Transverse colon (tissue), 4 donors: ENCODE measurements at regions not wholly inside any gene's neighbourhood (a gene's known extent, or its start where the extent isn't known, plus 50 kb on each side); places are given as distances from the start of the nearest gene placed in this dataset.

Experiments
- EP300 ChIP-seq: sonication (generic); formaldehyde crosslinking; IDR thresholded peaks from one replicate; pipeline ENCODE4 v1.6.1; 2017; ENCODE audit warnings: antibody characterized with exemption, low read depth
- POLR2A ChIP-seq: fragments of 450-650 bp; IDR thresholded peaks from one replicate; pipeline ENCODE4 v1.6.1; 2016; ENCODE audit warnings: antibody characterized with exemption, mild to moderate bottlenecking, moderate library complexity
- POLR2AphosphoS5 ChIP-seq, 3 donors: sonication (generic); formaldehyde crosslinking; IDR thresholded peaks; one replicate each; pipeline ENCODE4 v1.6.1; 2016; ENCODE audit warnings: antibody characterized with exemption in 3 of 3
- TF ChIP-seq, protein P1 (sequence below), 5 experiments: fragments of 200-600 bp in 3 of 5; fragments of 450-650 bp in 2 of 5; sonication (generic) in 3 of 5; IDR thresholded peaks; 1 replicate in 2 of 5; 2 replicates in 3 of 5; pipeline ENCODE4 v1.5.1; 2016 to 2017; ENCODE audit warnings: antibody characterized with exemption in 5 of 5, inconsistent platforms in 3 of 5, mild to moderate bottlenecking in 2 of 5, moderate library complexity in 1 of 5

DNA sequence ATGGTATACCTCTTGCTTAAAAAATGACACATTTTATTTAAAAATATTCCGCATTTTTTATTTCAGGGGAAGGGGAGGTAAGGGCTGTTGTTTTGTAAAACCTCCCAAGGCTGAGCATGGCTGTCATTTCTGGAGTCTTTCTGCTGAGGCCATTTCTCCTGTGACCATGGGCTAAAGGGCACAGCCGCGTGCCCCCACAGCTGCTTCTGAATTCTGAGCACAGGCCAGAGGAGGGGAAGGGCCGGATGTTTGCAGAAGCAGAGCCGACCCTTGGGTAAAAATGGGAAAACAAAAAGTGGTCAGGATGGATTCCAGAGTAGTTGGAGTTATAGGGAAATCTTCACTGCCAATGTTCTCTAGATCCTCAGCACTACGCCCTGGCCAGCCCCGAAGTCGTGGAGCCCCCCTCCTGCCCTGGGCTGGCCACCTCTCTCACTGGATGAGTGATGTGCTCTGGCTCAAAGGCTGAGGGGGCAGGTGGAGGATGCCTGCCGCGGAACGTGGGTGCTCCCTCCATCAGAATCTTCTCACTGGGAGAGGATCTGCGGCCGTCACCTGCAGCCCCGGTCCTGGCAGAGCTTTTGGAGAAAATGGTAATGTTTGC is 131.3 kb upstream of the ZEB1 start:
- TF ChIP-seq, protein P1, sequence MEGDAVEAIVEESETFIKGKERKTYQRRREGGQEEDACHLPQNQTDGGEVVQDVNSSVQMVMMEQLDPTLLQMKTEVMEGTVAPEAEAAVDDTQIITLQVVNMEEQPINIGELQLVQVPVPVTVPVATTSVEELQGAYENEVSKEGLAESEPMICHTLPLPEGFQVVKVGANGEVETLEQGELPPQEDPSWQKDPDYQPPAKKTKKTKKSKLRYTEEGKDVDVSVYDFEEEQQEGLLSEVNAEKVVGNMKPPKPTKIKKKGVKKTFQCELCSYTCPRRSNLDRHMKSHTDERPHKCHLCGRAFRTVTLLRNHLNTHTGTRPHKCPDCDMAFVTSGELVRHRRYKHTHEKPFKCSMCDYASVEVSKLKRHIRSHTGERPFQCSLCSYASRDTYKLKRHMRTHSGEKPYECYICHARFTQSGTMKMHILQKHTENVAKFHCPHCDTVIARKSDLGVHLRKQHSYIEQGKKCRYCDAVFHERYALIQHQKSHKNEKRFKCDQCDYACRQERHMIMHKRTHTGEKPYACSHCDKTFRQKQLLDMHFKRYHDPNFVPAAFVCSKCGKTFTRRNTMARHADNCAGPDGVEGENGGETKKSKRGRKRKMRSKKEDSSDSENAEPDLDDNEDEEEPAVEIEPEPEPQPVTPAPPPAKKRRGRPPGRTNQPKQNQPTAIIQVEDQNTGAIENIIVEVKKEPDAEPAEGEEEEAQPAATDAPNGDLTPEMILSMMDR (IDR thresholded peaks at IDR 0.05), result no peak
- no peak for TF ChIP-seq POLR2AphosphoS5 (IDR thresholded peaks at IDR 0.05)
- no peak for TF ChIP-seq EP300
- TF ChIP-seq POLR2A, result no peak
